Esophagus squamous epithelium (tissue), 4 donors: ENCODE measurements at regions not wholly inside any gene's neighbourhood (a gene's known extent, or its start where the extent isn't known, plus 50 kb on each side); places are given as distances from the start of the nearest gene placed in this dataset.

ENCODE experiments used
- CTCF ChIP-seq, 6 experiments: fragments of 450-650 bp in 4 of 6; fragments of 200-600 bp in 2 of 6; sonication (generic) in 2 of 6; IDR thresholded peaks; one replicate each; pipeline ENCODE4 v1.5.1; 2016 to 2019; ENCODE audit warnings: antibody characterized with exemption in 6 of 6, mild to moderate bottlenecking in 4 of 6, moderate library complexity in 4 of 6
- POLR2A ChIP-seq, 4 donors: fragments of 450-650 bp; IDR thresholded peaks; one replicate each; pipeline ENCODE4 v1.6.1; 2017; ENCODE audit warnings: antibody characterized with exemption in 4 of 4, mild to moderate bottlenecking in 4 of 4, moderate library complexity in 3 of 4

GRCh38 chr3:189404024-189404423 lies 227.2 kb upstream of the TP63 start:
- TF ChIP-seq CTCF (IDR thresholded peaks at IDR 0.05) (no peak), POLR2A (IDR thresholded peaks at IDR 0.05) (no peak)
